ENCODE measurements at regions not wholly inside any gene's neighbourhood (a gene's known extent, or its start where the extent isn't known, plus 50 kb on each side); places are given as distances from the start of the nearest gene placed in this dataset.

GRCh38 chr20:51889466-51889865 lies 87.1 kb upstream of the SALL4 start (continued):
- TF ChIP-seq SP4 (IDR thresholded peaks at IDR 0.05; ENCODE audit: low read length) (no peak), CBX8 (IDR thresholded peaks at IDR 0.05; ENCODE audit: borderline replicate concordance, low read depth, low read length) (no peak), SRF (IDR thresholded peaks at IDR 0.05; ENCODE audit: low read depth, low read length) (no peak), EZH2 (IDR thresholded peaks at IDR 0.05; ENCODE audit: low read depth, low read length, severe bottlenecking) (no peak), BACH1 (IDR thresholded peaks at IDR 0.05; ENCODE audit: low read length) (no peak), RBBP5 (IDR thresholded peaks at IDR 0.05; ENCODE audit: borderline replicate concordance, low read depth, low read length) (no peak), RFX5 (IDR thresholded peaks at IDR 0.05; ENCODE audit: borderline replicate concordance, low read depth, low read length) (no peak), EP300 (IDR thresholded peaks at IDR 0.05; ENCODE audit: borderline replicate concordance in 1 of 2, low read depth in 2 of 2, low read length in 2 of 2) (no peak), GTF2F1 (IDR thresholded peaks at IDR 0.05; ENCODE audit: borderline replicate concordance, low read depth, low read length) (no peak), CEBPB (IDR thresholded peaks at IDR 0.05; ENCODE audit: low read depth, low read length) (no peak), CTBP2 (IDR thresholded peaks at IDR 0.05; ENCODE audit: borderline replicate concordance, insufficient read depth, insufficient read length, low read length) (no peak), ASH2L (IDR thresholded peaks at IDR 0.05; ENCODE audit: low read length) (no peak)
- TF ChIP-seq, protein P1, sequence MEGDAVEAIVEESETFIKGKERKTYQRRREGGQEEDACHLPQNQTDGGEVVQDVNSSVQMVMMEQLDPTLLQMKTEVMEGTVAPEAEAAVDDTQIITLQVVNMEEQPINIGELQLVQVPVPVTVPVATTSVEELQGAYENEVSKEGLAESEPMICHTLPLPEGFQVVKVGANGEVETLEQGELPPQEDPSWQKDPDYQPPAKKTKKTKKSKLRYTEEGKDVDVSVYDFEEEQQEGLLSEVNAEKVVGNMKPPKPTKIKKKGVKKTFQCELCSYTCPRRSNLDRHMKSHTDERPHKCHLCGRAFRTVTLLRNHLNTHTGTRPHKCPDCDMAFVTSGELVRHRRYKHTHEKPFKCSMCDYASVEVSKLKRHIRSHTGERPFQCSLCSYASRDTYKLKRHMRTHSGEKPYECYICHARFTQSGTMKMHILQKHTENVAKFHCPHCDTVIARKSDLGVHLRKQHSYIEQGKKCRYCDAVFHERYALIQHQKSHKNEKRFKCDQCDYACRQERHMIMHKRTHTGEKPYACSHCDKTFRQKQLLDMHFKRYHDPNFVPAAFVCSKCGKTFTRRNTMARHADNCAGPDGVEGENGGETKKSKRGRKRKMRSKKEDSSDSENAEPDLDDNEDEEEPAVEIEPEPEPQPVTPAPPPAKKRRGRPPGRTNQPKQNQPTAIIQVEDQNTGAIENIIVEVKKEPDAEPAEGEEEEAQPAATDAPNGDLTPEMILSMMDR (IDR thresholded peaks at IDR 0.05; ENCODE audit: control extremely low read depth in 1 of 3, insufficient read depth in 1 of 3, low read depth in 1 of 3, low read length in 3 of 3) = no peak

Measured in H1 (cell line).